ENCODE measurements at regions not wholly inside any gene's neighbourhood (a gene's known extent, or its start where the extent isn't known, plus 50 kb on each side); places are given as distances from the start of the nearest gene placed in this dataset.
"Not testable (repeated sequence)": the region's sequence is repeated elsewhere in the genome, so short reads cannot be mapped to it uniquely, and the experiment has no call there.

- Histone ChIP-seq H3K9me3 (no peaks in the 10 kb centered on the region), H3K27me3 (ENCODE audit: insufficient read depth in 3 of 3, low read length in 2 of 3) (peaks cover 0 to 15% (median 10%) of the 10 kb centered on the region in 3 donors), H3K4me3 (no peak overlapping the region), H3K4me1 (no peaks in the 10 kb centered on the region), H3K36me3 (ENCODE audit: insufficient read depth in 1 of 2, low read depth in 1 of 2) (no peaks in the 10 kb centered on the region), H3K27ac (no peak overlapping the region)
- ATAC-seq (no peak), DNase-seq (no peak)
- WGBS, 3 donors, result 84 to 88% (median 86%) methylated on average over 5 of the region's 5 CpGs
- intact Hi-C loops (cut with DNase I), result no loop called here
- TF ChIP-seq CTCF (IDR thresholded peaks at IDR 0.05), result no peak
Observed at GRCh38 chr22:45087802-45088201, 75.9 kb upstream of the NUP50 start.

- 46 to 51% (median 50%) methylated on average over 2 of the region's 2 CpGs for WGBS, 3 donors
- ATAC-seq (no peak), DNase-seq (no peak)
- Histone ChIP-seq H3K9me3 (no peaks in the 10 kb centered on the region), H3K4me3 (no peak overlapping the region), H3K27me3 (ENCODE audit: insufficient read depth in 3 of 3, low read length in 2 of 3) (peaks cover 0 to 14% (median 10%) of the 10 kb centered on the region in 3 donors), H3K36me3 (ENCODE audit: insufficient read depth in 1 of 2, low read depth in 1 of 2) (no peaks in the 10 kb centered on the region), H3K27ac (no peak overlapping the region), H3K4me1 (no peaks in the 10 kb centered on the region)
- intact Hi-C loops (cut with DNase I), result no loop called here
- no peak for TF ChIP-seq CTCF (IDR thresholded peaks at IDR 0.05)
Observed at GRCh38 chr22:45088576-45088975, 75.1 kb upstream of the NUP50 start.

GRCh38 chr22:45090497-45090910, 73.2 kb upstream of the NUP50 start:
- WGBS, 3 donors, result 38 to 47% (median 42%) methylated on average over 10 of the region's 10 CpGs
- DNase-seq (no peak), ATAC-seq (no peak)
- Histone ChIP-seq H3K27ac (no peak overlapping the region), H3K27me3 (ENCODE audit: insufficient read depth in 3 of 3, low read length in 2 of 3) (peaks cover 0 to 11% (median 9%) of the 10 kb centered on the region in 3 donors), H3K4me3 (no peak overlapping the region), H3K9me3 (no peaks in the 10 kb centered on the region), H3K36me3 (ENCODE audit: insufficient read depth in 1 of 2, low read depth in 1 of 2) (no peaks in the 10 kb centered on the region), H3K4me1 (no peaks in the 10 kb centered on the region)
- no peak for TF ChIP-seq CTCF (IDR thresholded peaks at IDR 0.05)
- intact Hi-C loops (cut with DNase I), result no loop called here

- DNase-seq, result no peak
- Histone ChIP-seq H3K4me1 (no peaks in the 10 kb centered on the region), H3K4me3 (no peak overlapping the region), H3K9me3 (no peaks in the 10 kb centered on the region), H3K27me3 (ENCODE audit: insufficient read depth in 3 of 3, low read length in 2 of 3) (peaks cover 0 to 13% (median 8%) of the 10 kb centered on the region in 3 donors), H3K27ac (no peak overlapping the region), H3K36me3 (ENCODE audit: insufficient read depth in 1 of 2, low read depth in 1 of 2) (no peaks in the 10 kb centered on the region)
- ATAC-seq, result no peak
- TF ChIP-seq CTCF (IDR thresholded peaks at IDR 0.05), result no peak
- intact Hi-C loops (cut with DNase I), result no loop called here
- 77 to 80% (median 78%) methylated on average over 33 of the region's 33 CpGs for WGBS, 3 donors
Observed at GRCh38 chr22:45091254-45091854, 72.4 kb upstream of the NUP50 start.

- intact Hi-C loops (cut with DNase I); H3K4me3 ChIP-seq; DNase-seq; H3K9me3 ChIP-seq; H3K36me3 ChIP-seq (ENCODE audit: insufficient read depth in 1 of 2, low read depth in 1 of 2); ATAC-seq; H3K27ac ChIP-seq; H3K4me1 ChIP-seq: not testable (repeated sequence)
- 85 to 89% (median 86%) methylated on average over 20 of the region's 20 CpGs for WGBS, 3 donors
- peaks cover 0 to 13% (median 6%) of the 10 kb centered on the region in 3 donors for H3K27me3 ChIP-seq (ENCODE audit: insufficient read depth in 3 of 3, low read length in 2 of 3)
Observed at GRCh38 chr22:45091875-45092274, 71.8 kb upstream of the NUP50 start.
